ENCODE measurements at regions not wholly inside any gene's neighbourhood (a gene's known extent, or its start where the extent isn't known, plus 50 kb on each side); places are given as distances from the start of the nearest gene placed in this dataset.

DNA sequence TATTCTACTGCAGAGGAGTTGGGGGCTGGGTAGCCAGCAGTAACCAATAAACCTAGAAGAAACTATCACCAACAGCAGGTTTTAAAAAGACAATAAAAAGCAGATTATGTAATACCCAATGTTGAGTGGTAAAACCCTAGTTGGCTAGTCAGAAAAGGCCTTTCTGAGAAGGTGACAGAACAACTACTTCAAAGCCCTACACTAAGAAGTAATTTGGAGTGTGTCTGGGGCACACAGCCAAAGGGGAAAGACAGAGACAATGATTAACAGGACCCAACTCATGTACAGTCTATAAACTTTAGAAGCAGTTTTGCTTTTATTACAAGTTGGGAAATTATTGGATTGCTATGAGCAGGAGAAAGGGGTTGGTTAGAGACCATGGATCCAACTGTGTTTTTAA, 77.2 kb upstream of the TMEM106B start:
- H3K4me1 Mint-ChIP-seq = peaks cover 12 to 16% (median 15%) of the 10 kb centered on the region in 3 donors
- H3K36me3 Mint-ChIP-seq = no peaks in the 10 kb centered on the region
- ChIA-PET POLR2A (no interaction called here), CTCF (interaction anchor here in 1 of 2 donors (0.8 kb wide), 1 partner anchor 30 kb away, joined by 3 read pairs; no protein-coding TSS in a partner anchor)
- H3K27ac Mint-ChIP-seq = no peak overlapping the region
- H3K36me3 ChIP-seq (ENCODE audit: control insufficient read depth in 2 of 2, extremely low read depth in 1 of 2, insufficient read depth in 1 of 2, low read length in 1 of 2) = no peaks in the 10 kb centered on the region
- no peak overlapping the region for H3K4me3 ChIP-seq (ENCODE audit: control insufficient read depth in 1 of 2, extremely low read depth in 1 of 2, low read length in 1 of 2)
- H3K27me3 ChIP-seq (replicated peaks in 1 of 2; ENCODE audit: control insufficient read depth in 2 of 2, extremely low read depth in 1 of 2, insufficient read depth in 2 of 2, low read length in 1 of 2) = no peaks in the 10 kb centered on the region
- no peaks in the 10 kb centered on the region for H3K9me3 ChIP-seq
- H3K27ac ChIP-seq (ENCODE audit: low read length) = no peak overlapping the region
- H3K4me1 ChIP-seq (ENCODE audit: control insufficient read depth in 1 of 2, extremely low read depth in 1 of 2, insufficient read depth in 2 of 2, low read length in 2 of 2) = no peaks in the 10 kb centered on the region
- H3K4me3 Mint-ChIP-seq = no peak overlapping the region
- DNase-seq (no peak), ATAC-seq (replicated peaks in 1 of 4) (no peak)
- peaks cover 4 to 7% of the 10 kb centered on the region in 2 donors for H3K27me3 Mint-ChIP-seq
- peaks cover 0 to 4% (median 3%) of the 10 kb centered on the region in 3 donors for H3K9me3 Mint-ChIP-seq

- H3K36me3 ChIP-seq (ENCODE audit: control insufficient read depth in 2 of 2, extremely low read depth in 1 of 2, insufficient read depth in 1 of 2, low read length in 1 of 2) = no peaks in the 10 kb centered on the region
- H3K4me3 ChIP-seq (ENCODE audit: control insufficient read depth in 1 of 2, extremely low read depth in 1 of 2, low read length in 1 of 2) = no peak overlapping the region
- ChIA-PET POLR2A (interaction anchor here in 1 of 2 donors (0.6 kb wide), 1 partner anchor 15 kb away, joined by 3 read pairs; no protein-coding TSS in a partner anchor), CTCF (interaction anchor here in 1 of 2 donors (1.3 kb wide), 1 partner anchor 186 kb away, joined by 5 read pairs; no protein-coding TSS in a partner anchor)
- no peak overlapping the region for H3K27ac ChIP-seq (ENCODE audit: low read length)
- H3K9me3 ChIP-seq = no peaks in the 10 kb centered on the region
- H3K27me3 ChIP-seq (replicated peaks in 1 of 2; ENCODE audit: control insufficient read depth in 2 of 2, extremely low read depth in 1 of 2, insufficient read depth in 2 of 2, low read length in 1 of 2) = no peaks in the 10 kb centered on the region
- H3K4me1 Mint-ChIP-seq = peaks cover 5 to 6% (median 6%) of the 10 kb centered on the region in 3 donors
- peaks cover 0 to 4% (median 3%) of the 10 kb centered on the region in 3 donors for H3K9me3 Mint-ChIP-seq
- H3K27me3 Mint-ChIP-seq = peaks cover 4 to 7% of the 10 kb centered on the region in 2 donors
- H3K36me3 Mint-ChIP-seq = no peaks in the 10 kb centered on the region
- no peak overlapping the region for H3K4me3 Mint-ChIP-seq
- no peaks in the 10 kb centered on the region for H3K4me1 ChIP-seq (ENCODE audit: control insufficient read depth in 1 of 2, extremely low read depth in 1 of 2, insufficient read depth in 2 of 2, low read length in 2 of 2)
- DNase-seq = no peak
- no peak for ATAC-seq (replicated peaks in 1 of 4)
- H3K27ac Mint-ChIP-seq = no peak overlapping the region
Measured at GRCh38 chr7:12136523-12136922, 74.6 kb upstream of the TMEM106B start.

DNA sequence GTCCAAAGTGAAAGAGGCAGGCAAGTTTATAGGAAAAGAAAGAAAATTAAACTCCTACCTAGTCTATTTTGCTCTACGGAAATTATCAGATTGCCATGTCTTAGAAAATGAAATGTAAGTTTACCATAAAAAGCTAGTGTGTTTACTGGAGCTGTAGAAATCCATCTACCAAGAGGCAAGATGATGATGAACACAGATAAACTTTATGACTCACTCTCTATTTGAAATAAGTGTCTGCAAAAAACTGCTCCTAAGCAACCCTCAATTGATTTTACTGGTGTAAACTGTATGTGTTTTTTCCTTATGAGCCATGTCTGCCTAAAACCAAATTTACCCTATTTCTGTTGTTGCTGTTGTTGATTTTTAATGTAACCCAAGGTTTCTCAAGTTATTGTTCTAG, 73.8 kb upstream of the TMEM106B start:
- no peaks in the 10 kb centered on the region for H3K9me3 ChIP-seq
- H3K4me3 ChIP-seq (ENCODE audit: control insufficient read depth in 1 of 2, extremely low read depth in 1 of 2, low read length in 1 of 2) = no peak overlapping the region
- ChIA-PET CTCF (interaction anchor here in 1 of 2 donors (0.6 to 1.3 kb wide), 2 partner anchors 25 to 185 kb away, joined by 3 to 5 read pairs; no protein-coding TSS in a partner anchor), POLR2A (no interaction called here)
- Mint-ChIP-seq H3K9me3 (peaks cover 0 to 4% (median 3%) of the 10 kb centered on the region in 3 donors), H3K27me3 (peaks cover 4 to 7% of the 10 kb centered on the region in 2 donors), H3K27ac (no peak overlapping the region), H3K4me3 (no peak overlapping the region), H3K4me1 (peaks cover 0 to 3% (median 3%) of the 10 kb centered on the region in 3 donors), H3K36me3 (no peaks in the 10 kb centered on the region)
- no peak overlapping the region for H3K27ac ChIP-seq (ENCODE audit: low read length)
- WGBS (ENCODE audit: insufficient coverage) = no CpG with 5 or more reads among the region's 1 CpG
- no peak for DNase-seq
- no peaks in the 10 kb centered on the region for H3K4me1 ChIP-seq (ENCODE audit: control insufficient read depth in 1 of 2, extremely low read depth in 1 of 2, insufficient read depth in 2 of 2, low read length in 2 of 2)
- no peaks in the 10 kb centered on the region for H3K36me3 ChIP-seq (ENCODE audit: control insufficient read depth in 2 of 2, extremely low read depth in 1 of 2, insufficient read depth in 1 of 2, low read length in 1 of 2)
- ATAC-seq (replicated peaks in 1 of 4) = no peak
- no peaks in the 10 kb centered on the region for H3K27me3 ChIP-seq (replicated peaks in 1 of 2; ENCODE audit: control insufficient read depth in 2 of 2, extremely low read depth in 1 of 2, insufficient read depth in 2 of 2, low read length in 1 of 2)

- no peaks in the 10 kb centered on the region for H3K9me3 Mint-ChIP-seq
- Histone ChIP-seq H3K27me3 (replicated peaks in 1 of 2; ENCODE audit: control insufficient read depth in 2 of 2, extremely low read depth in 1 of 2, insufficient read depth in 2 of 2, low read length in 1 of 2) (no peaks in the 10 kb centered on the region), H3K4me1 (ENCODE audit: control insufficient read depth in 1 of 2, extremely low read depth in 1 of 2, insufficient read depth in 2 of 2, low read length in 2 of 2) (no peaks in the 10 kb centered on the region), H3K4me3 (ENCODE audit: control insufficient read depth in 1 of 2, extremely low read depth in 1 of 2, low read length in 1 of 2) (no peak overlapping the region), H3K9me3 (no peaks in the 10 kb centered on the region), H3K27ac (ENCODE audit: low read length) (no peak overlapping the region), H3K36me3 (ENCODE audit: control insufficient read depth in 2 of 2, extremely low read depth in 1 of 2, insufficient read depth in 1 of 2, low read length in 1 of 2) (no peaks in the 10 kb centered on the region)
- WGBS (ENCODE audit: insufficient coverage) = 81% methylated on average over 2 of the region's 4 CpGs
- H3K27ac Mint-ChIP-seq = no peak overlapping the region
- no peak for DNase-seq
- ChIA-PET CTCF (no interaction called here), POLR2A (interaction anchor here in 1 of 2 donors (0.6 kb wide), 1 partner anchor 73 kb away, joined by 3 read pairs; no protein-coding TSS in a partner anchor)
- no peak for ATAC-seq (replicated peaks in 1 of 4)
- no peak overlapping the region for H3K4me3 Mint-ChIP-seq
- peaks cover 4 to 7% of the 10 kb centered on the region in 2 donors for H3K27me3 Mint-ChIP-seq
- H3K4me1 Mint-ChIP-seq = peaks cover 0 to 3% (median 3%) of the 10 kb centered on the region in 3 donors
- H3K36me3 Mint-ChIP-seq = no peaks in the 10 kb centered on the region
Measured at GRCh38 chr7:12138421-12138820, 72.7 kb upstream of the TMEM106B start.

DNA sequence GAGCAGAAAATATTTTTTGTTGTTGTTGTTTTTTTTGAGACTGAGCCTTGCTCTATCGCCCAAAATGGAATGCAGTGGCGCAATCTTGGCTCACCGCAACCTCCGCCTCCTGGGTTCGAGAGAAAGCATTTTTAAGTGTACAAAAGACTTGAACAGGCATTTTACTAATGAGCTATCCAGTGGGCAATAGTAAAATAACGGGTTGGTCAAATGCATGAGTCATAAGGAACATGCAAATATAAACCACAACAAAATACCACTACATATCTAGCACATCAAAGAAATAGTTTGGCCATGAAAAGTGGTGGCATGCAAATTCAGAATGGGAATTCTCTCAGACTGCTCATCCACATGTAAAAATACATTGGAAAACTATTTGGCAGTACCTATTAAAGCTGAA, 71.7 kb upstream of the TMEM106B start:
- ChIA-PET CTCF (no interaction called here), POLR2A (no interaction called here)
- Histone ChIP-seq H3K27me3 (replicated peaks in 1 of 2; ENCODE audit: control insufficient read depth in 2 of 2, extremely low read depth in 1 of 2, insufficient read depth in 2 of 2, low read length in 1 of 2) (no peaks in the 10 kb centered on the region), H3K27ac (ENCODE audit: low read length) (no peak overlapping the region), H3K4me1 (ENCODE audit: control insufficient read depth in 1 of 2, extremely low read depth in 1 of 2, insufficient read depth in 2 of 2, low read length in 2 of 2) (no peaks in the 10 kb centered on the region), H3K4me3 (ENCODE audit: control insufficient read depth in 1 of 2, extremely low read depth in 1 of 2, low read length in 1 of 2) (no peak overlapping the region), H3K9me3 (no peaks in the 10 kb centered on the region), H3K36me3 (ENCODE audit: control insufficient read depth in 2 of 2, extremely low read depth in 1 of 2, insufficient read depth in 1 of 2, low read length in 1 of 2) (no peaks in the 10 kb centered on the region)
- DNase-seq (no peak), ATAC-seq (replicated peaks in 1 of 4) (no peak)
- Mint-ChIP-seq H3K36me3 (no peaks in the 10 kb centered on the region), H3K4me1 (peaks cover 0 to 3% (median 3%) of the 10 kb centered on the region in 3 donors), H3K27ac (no peak overlapping the region), H3K9me3 (no peaks in the 10 kb centered on the region), H3K4me3 (no peak overlapping the region), H3K27me3 (peaks cover 4 to 7% of the 10 kb centered on the region in 2 donors)
- 89% methylated on average over 5 of the region's 6 CpGs for WGBS (ENCODE audit: insufficient coverage)

GRCh38 chr7:12146813-12147212, 64.3 kb upstream of the TMEM106B start:
- no peak overlapping the region for H3K4me3 ChIP-seq (ENCODE audit: control insufficient read depth in 1 of 2, extremely low read depth in 1 of 2, low read length in 1 of 2)
- Mint-ChIP-seq H3K27ac (no peak overlapping the region), H3K27me3 (peaks cover 0 to 6% of the 10 kb centered on the region in 2 donors), H3K4me3 (no peak overlapping the region), H3K36me3 (no peaks in the 10 kb centered on the region), H3K4me1 (peaks cover 4 to 7% (median 6%) of the 10 kb centered on the region in 3 donors), H3K9me3 (no peaks in the 10 kb centered on the region)
- DNase-seq (peak in 1 of 35 experiments; percentile 22), ATAC-seq (replicated peaks in 1 of 4) (no peak)
- POLR2A ChIA-PET = no interaction called here
- H3K27ac ChIP-seq (ENCODE audit: low read length) = no peak overlapping the region
- H3K27me3 ChIP-seq (replicated peaks in 1 of 2; ENCODE audit: control insufficient read depth in 2 of 2, extremely low read depth in 1 of 2, insufficient read depth in 2 of 2, low read length in 1 of 2) = no peaks in the 10 kb centered on the region
- WGBS (ENCODE audit: insufficient coverage) = no CpG with 5 or more reads among the region's 2 CpGs
- CTCF ChIA-PET = no interaction called here
- H3K36me3 ChIP-seq (ENCODE audit: control insufficient read depth in 2 of 2, extremely low read depth in 1 of 2, insufficient read depth in 1 of 2, low read length in 1 of 2) = no peaks in the 10 kb centered on the region
- no peaks in the 10 kb centered on the region for H3K9me3 ChIP-seq
- no peaks in the 10 kb centered on the region for H3K4me1 ChIP-seq (ENCODE audit: control insufficient read depth in 1 of 2, extremely low read depth in 1 of 2, insufficient read depth in 2 of 2, low read length in 2 of 2)

All from T-cell (primary cell).